Common myeloid progenitor, CD34-positive (primary cell): ENCODE measurements at regions not wholly inside any gene's neighbourhood (a gene's known extent, or its start where the extent isn't known, plus 50 kb on each side); places are given as distances from the start of the nearest gene placed in this dataset.
"Not testable (repeated sequence)": the region's sequence is repeated elsewhere in the genome, so short reads cannot be mapped to it uniquely, and the experiment has no call there.

Source experiments
- CTCF ChIA-PET: fragments of 350-600 bp; sonication (Branson Sonifier 250); formaldehyde crosslinking; loops from one replicate; lab custom pipeline; 2021; ENCODE audit warnings: antibody characterized with exemption; lab: Charles Lee
- POLR2A ChIA-PET: fragments of 350-600 bp; sonication (Branson Sonifier 250); formaldehyde crosslinking; loops from one replicate; lab custom pipeline; 2021; ENCODE audit warnings: antibody characterized with exemption; lab: Charles Lee
- DNase-seq, 3 donors: peaks; one replicate each; pipeline versions ENCODE4 v3.0.0 to v3.0.0-alpha.2; 2013
- H3K27ac ChIP-seq, 2 experiments: 1 replicate in 1 of 2; 2 replicates in 1 of 2; pipeline ENCODE4 v1.7.0; 2013; ENCODE audit warnings: inconsistent platforms in 2 of 2, low read length in 2 of 2, mild to moderate bottlenecking in 2 of 2, low read depth in 1 of 2, moderate library complexity in 1 of 2; ENCODE audit not compliant: severe bottlenecking in 2 of 2, insufficient read depth in 1 of 2, poor library complexity in 1 of 2
- H3K27me3 ChIP-seq, 5 experiments: replicated peaks in 2 of 5; 1 replicate in 3 of 5; 2 replicates in 2 of 5; pipeline versions ENCODE4 v1.6.1 to v1.7.0; 2013; ENCODE audit warnings: low read length in 4 of 5, mild to moderate bottlenecking in 2 of 5, moderate library complexity in 2 of 5, inconsistent platforms in 1 of 5; ENCODE audit not compliant: insufficient read depth in 5 of 5, control insufficient read depth in 4 of 5
- H3K36me3 ChIP-seq, 4 experiments: 1 replicate in 2 of 4; 2 replicates in 2 of 4; pipeline versions ENCODE4 v1.6.1 to v1.7.0; 2013; ENCODE audit warnings: low read length in 3 of 4, control low read depth in 1 of 4, mild to moderate bottlenecking in 1 of 4; ENCODE audit not compliant: control insufficient read depth in 4 of 4, insufficient read depth in 4 of 4
- H3K4me1 ChIP-seq, 4 experiments: 1 replicate in 3 of 4; 2 replicates in 1 of 4; pipeline versions ENCODE4 v1.6.1 to v1.7.1; 2013; ENCODE audit warnings: low read length in 3 of 4, mild to moderate bottlenecking in 3 of 4, control low read depth in 1 of 4, inconsistent platforms in 1 of 4, moderate library complexity in 1 of 4; ENCODE audit not compliant: control insufficient read depth in 4 of 4, insufficient read depth in 4 of 4; ENCODE audit errors: control extremely low read depth in 1 of 4
- H3K4me3 ChIP-seq, 7 experiments: 1 replicate in 4 of 7; 2 replicates in 3 of 7; pipeline versions ENCODE4 v1.5.1 to v1.7.0; 2013; ENCODE audit warnings: mild to moderate bottlenecking in 7 of 7, low read length in 6 of 7, moderate library complexity in 6 of 7, inconsistent platforms in 2 of 7, low read depth in 2 of 7, control low read depth in 1 of 7; ENCODE audit not compliant: insufficient read depth in 4 of 7, control insufficient read depth in 1 of 7; ENCODE audit errors: extremely low read depth in 1 of 7
- H3K9me3 ChIP-seq, 5 experiments: 1 replicate in 4 of 5; 2 replicates in 1 of 5; pipeline versions ENCODE4 v1.6.1 to v1.7.1; 2013; ENCODE audit warnings: low read length in 4 of 5, mild to moderate bottlenecking in 2 of 5, inconsistent platforms in 1 of 5, low read depth in 1 of 5, moderate library complexity in 1 of 5; ENCODE audit not compliant: control insufficient read depth in 4 of 5, insufficient read depth in 2 of 5; ENCODE audit errors: control extremely low read depth in 1 of 5
- WGBS: methylation state at CpG from one replicate; pipeline ENCODE4 v1.1.5; 2013; ENCODE audit not compliant: insufficient coverage; 5-methylcytosine and 5-hydroxymethylcytosine counted together

- no peaks in the 10 kb centered on the region for H3K36me3 ChIP-seq
- H3K4me3 ChIP-seq, result no peak overlapping the region
- no peaks in the 10 kb centered on the region for H3K27me3 ChIP-seq
- DNase-seq, result no peak
- ChIA-PET CTCF (no interaction called here), POLR2A (no interaction called here)
- no peak overlapping the region for H3K27ac ChIP-seq
- no peaks in the 10 kb centered on the region for H3K4me1 ChIP-seq
- H3K9me3 ChIP-seq, result peaks cover 0 to 4% (median 1%) of the 10 kb centered on the region in 5 experiments
- WGBS, result 82% methylated on average over 3 of the region's 3 CpGs
Observed at GRCh38 chr7:155935005-155935557, 122.8 kb upstream of the SHH start.

- H3K4me1 ChIP-seq, DNase-seq, H3K36me3 ChIP-seq, CTCF ChIA-PET, H3K9me3 ChIP-seq, H3K4me3 ChIP-seq, H3K27ac ChIP-seq, POLR2A ChIA-PET, H3K27me3 ChIP-seq: not testable (repeated sequence)
- 84% methylated on average over 9 of the region's 10 CpGs for WGBS
Observed at GRCh38 chr7:155932324-155932723, 120.1 kb upstream of the SHH start.

- no peak overlapping the region for H3K27ac ChIP-seq
- CTCF ChIA-PET, result no interaction called here
- H3K4me1 ChIP-seq, result no peaks in the 10 kb centered on the region
- DNase-seq, result no peak
- H3K4me3 ChIP-seq, result no peak overlapping the region
- H3K9me3 ChIP-seq, result peaks cover 0 to 6% (median 2%) of the 10 kb centered on the region in 5 experiments
- H3K27me3 ChIP-seq, result peaks cover 0 to 6% (median 0%) of the 10 kb centered on the region in 5 experiments
- POLR2A ChIA-PET, result no interaction called here
- WGBS, result 75% methylated on average over 23 of the region's 24 CpGs
- no peaks in the 10 kb centered on the region for H3K36me3 ChIP-seq
Observed at GRCh38 chr7:155931396-155932085, 119.3 kb upstream of the SHH start.

- ChIA-PET CTCF (no interaction called here), POLR2A (no interaction called here)
- H3K27me3 ChIP-seq, result peaks cover 0 to 6% (median 0%) of the 10 kb centered on the region in 5 experiments
- 83% methylated on average over 1 of the region's 1 CpG for WGBS
- peaks cover 0 to 6% (median 2%) of the 10 kb centered on the region in 5 experiments for H3K9me3 ChIP-seq
- no peak overlapping the region for H3K4me3 ChIP-seq
- DNase-seq, result no peak
- no peaks in the 10 kb centered on the region for H3K36me3 ChIP-seq
- H3K27ac ChIP-seq, result no peak overlapping the region
- H3K4me1 ChIP-seq, result no peaks in the 10 kb centered on the region
Observed at GRCh38 chr7:155930527-155930926, 118.3 kb upstream of the SHH start.

GRCh38 chr7:155930061-155930460 is 117.8 kb upstream of the SHH start:
- Histone ChIP-seq H3K27ac (no peak overlapping the region), H3K27me3 (peaks cover 0 to 6% (median 0%) of the 10 kb centered on the region in 5 experiments), H3K9me3 (peaks cover 0 to 6% (median 2%) of the 10 kb centered on the region in 5 experiments), H3K4me3 (no peak overlapping the region), H3K36me3 (no peaks in the 10 kb centered on the region), H3K4me1 (no peaks in the 10 kb centered on the region)
- no peak for DNase-seq
- 87% methylated on average over 6 of the region's 8 CpGs for WGBS
- POLR2A ChIA-PET, result no interaction called here
- CTCF ChIA-PET, result no interaction called here

GRCh38 chr7:155928583-155928982 is 116.3 kb upstream of the SHH start:
- peaks cover 0 to 6% (median 0%) of the 10 kb centered on the region in 5 experiments for H3K27me3 ChIP-seq
- ChIA-PET CTCF (no interaction called here), POLR2A (no interaction called here)
- no peaks in the 10 kb centered on the region for H3K4me1 ChIP-seq
- no peak for DNase-seq
- H3K4me3 ChIP-seq, result no peak overlapping the region
- H3K9me3 ChIP-seq, result peaks cover 0 to 6% (median 2%) of the 10 kb centered on the region in 5 experiments
- no peak overlapping the region for H3K27ac ChIP-seq
- WGBS, result 89% methylated on average over 12 of the region's 13 CpGs
- no peaks in the 10 kb centered on the region for H3K36me3 ChIP-seq

GRCh38 chr7:155927905-155928304 is 115.6 kb upstream of the SHH start:
- no peak overlapping the region for H3K4me3 ChIP-seq
- H3K27me3 ChIP-seq, result peaks cover 0 to 6% (median 0%) of the 10 kb centered on the region in 5 experiments
- no peak overlapping the region for H3K27ac ChIP-seq
- peaks cover 0 to 6% (median 2%) of the 10 kb centered on the region in 5 experiments for H3K9me3 ChIP-seq
- ChIA-PET CTCF (no interaction called here), POLR2A (no interaction called here)
- H3K36me3 ChIP-seq, result no peaks in the 10 kb centered on the region
- DNase-seq, result no peak
- 93% methylated on average over 2 of the region's 3 CpGs for WGBS
- H3K4me1 ChIP-seq, result no peaks in the 10 kb centered on the region
